ENCODE measurements at regions not wholly inside any gene's neighbourhood (a gene's known extent, or its start where the extent isn't known, plus 50 kb on each side); places are given as distances from the start of the nearest gene placed in this dataset.

DNA sequence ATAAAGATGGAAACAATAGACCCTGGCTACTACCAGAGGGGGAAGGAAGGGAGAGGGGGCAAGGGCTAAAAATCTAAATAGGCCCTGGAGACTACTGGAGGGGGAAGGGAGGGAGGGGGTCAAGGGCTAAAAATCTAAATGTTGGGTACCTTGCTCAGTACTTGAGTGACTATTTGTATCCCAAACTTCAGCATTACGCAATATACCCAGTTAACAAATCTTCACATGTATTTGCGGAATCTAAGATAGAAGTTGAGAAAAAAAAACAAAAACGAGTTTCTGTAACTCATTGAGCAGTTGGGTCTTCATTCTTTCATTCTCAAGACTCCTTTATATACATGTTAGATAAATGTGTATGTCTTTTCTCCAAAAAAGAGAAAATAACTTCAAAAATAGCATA lies 537.4 kb downstream of the TAF11L14 start:
- Histone ChIP-seq H3K4me3 (no peak overlapping the region), H2AFZ (ENCODE audit: low read depth, low read length) (no peak overlapping the region), H3K79me2 (ENCODE audit: control insufficient read depth, insufficient read depth, low read length) (no peaks in the 10 kb centered on the region), H3K9ac (ENCODE audit: insufficient read depth in 1 of 2, low read depth in 2 of 2, low read length in 2 of 2) (no peak overlapping the region), H3K36me3 (ENCODE audit: control insufficient read depth, insufficient read depth, low read length) (no peaks in the 10 kb centered on the region), H3K4me1 (replicated peaks in 1 of 2; ENCODE audit: control insufficient read depth in 2 of 2, insufficient read depth in 2 of 2, low read length in 2 of 2) (no peaks in the 10 kb centered on the region), H4K20me1 (replicated peaks; ENCODE audit: control insufficient read depth, insufficient read depth, low read length) (no peaks in the 10 kb centered on the region), H3K27ac (ENCODE audit: extremely low read depth, low read depth, low read length) (no peak overlapping the region), H3K9me1 (ENCODE audit: control insufficient read depth, insufficient read depth, low read length) (no peaks in the 10 kb centered on the region), H3K9me3 (replicated peaks; ENCODE audit: control insufficient read depth, insufficient read depth, low read depth, low read length) (0 out of 2 replicates have a peak, but pooled peaks cover 3% of the 10 kb centered on the region), H3K4me2 (ENCODE audit: insufficient read depth, low read length) (no peak overlapping the region), H3K27me3 (ENCODE audit: control insufficient read depth in 2 of 2, insufficient read depth in 2 of 2, low read length in 2 of 2) (no peaks in the 10 kb centered on the region)
- CTCF ChIA-PET (ENCODE audit: low intra/inter-chr PET ratio) = no interaction called here
- no TSS peak for BruUV-seq (replicated peaks)
- intact Hi-C loops (cut with micrococcal nuclease) (no loop called here), in situ Hi-C loops (cut with MboI) (no loop called here)
- DNase-seq (ENCODE audit: extremely low read depth in 1 of 4, low spot score in 3 of 4) = no peak
- FAIRE-seq = no peak
- 0% methylated on average over 3 of the region's 3 CpGs for WGBS (ENCODE audit: insufficient coverage, low coverage, missing lambda C conversion rate)
- TF ChIP-seq PHF8 (IDR thresholded peaks at IDR 0.05; ENCODE audit: borderline replicate concordance, low read length) = no peak
- TF ChIP-seq LARP7 (IDR thresholded peaks at IDR 0.05) = no peak
- no peak for TF ChIP-seq YBX1 (IDR thresholded peaks at IDR 0.05)
- no peak for TF ChIP-seq RBM15 (IDR thresholded peaks at IDR 0.05; ENCODE audit: insufficient read depth, low read length)
- no peak for TF ChIP-seq ZNF408 (CRISPR knock-in tag; IDR thresholded peaks at IDR 0.05; ENCODE audit: low read depth)
- TF ChIP-seq, protein P1, sequence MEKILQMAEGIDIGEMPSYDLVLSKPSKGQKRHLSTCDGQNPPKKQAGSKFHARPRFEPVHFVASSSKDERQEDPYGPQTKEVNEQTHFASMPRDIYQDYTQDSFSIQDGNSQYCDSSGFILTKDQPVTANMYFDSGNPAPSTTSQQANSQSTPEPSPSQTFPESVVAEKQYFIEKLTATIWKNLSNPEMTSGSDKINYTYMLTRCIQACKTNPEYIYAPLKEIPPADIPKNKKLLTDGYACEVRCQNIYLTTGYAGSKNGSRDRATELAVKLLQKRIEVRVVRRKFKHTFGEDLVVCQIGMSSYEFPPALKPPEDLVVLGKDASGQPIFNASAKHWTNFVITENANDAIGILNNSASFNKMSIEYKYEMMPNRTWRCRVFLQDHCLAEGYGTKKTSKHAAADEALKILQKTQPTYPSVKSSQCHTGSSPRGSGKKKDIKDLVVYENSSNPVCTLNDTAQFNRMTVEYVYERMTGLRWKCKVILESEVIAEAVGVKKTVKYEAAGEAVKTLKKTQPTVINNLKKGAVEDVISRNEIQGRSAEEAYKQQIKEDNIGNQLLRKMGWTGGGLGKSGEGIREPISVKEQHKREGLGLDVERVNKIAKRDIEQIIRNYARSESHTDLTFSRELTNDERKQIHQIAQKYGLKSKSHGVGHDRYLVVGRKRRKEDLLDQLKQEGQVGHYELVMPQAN (IDR thresholded peaks at IDR 0.05; ENCODE audit: borderline replicate concordance) = no peak
- TF ChIP-seq BRCA1 (IDR thresholded peaks at IDR 0.05) = no peak
- TF ChIP-seq BRCA1 (CRISPR knock-in tag; IDR thresholded peaks at IDR 0.05) = no peak
- TF ChIP-seq SETDB1 (IDR thresholded peaks at IDR 0.05; ENCODE audit: low read length) = no peak
- TF ChIP-seq, protein P2, sequence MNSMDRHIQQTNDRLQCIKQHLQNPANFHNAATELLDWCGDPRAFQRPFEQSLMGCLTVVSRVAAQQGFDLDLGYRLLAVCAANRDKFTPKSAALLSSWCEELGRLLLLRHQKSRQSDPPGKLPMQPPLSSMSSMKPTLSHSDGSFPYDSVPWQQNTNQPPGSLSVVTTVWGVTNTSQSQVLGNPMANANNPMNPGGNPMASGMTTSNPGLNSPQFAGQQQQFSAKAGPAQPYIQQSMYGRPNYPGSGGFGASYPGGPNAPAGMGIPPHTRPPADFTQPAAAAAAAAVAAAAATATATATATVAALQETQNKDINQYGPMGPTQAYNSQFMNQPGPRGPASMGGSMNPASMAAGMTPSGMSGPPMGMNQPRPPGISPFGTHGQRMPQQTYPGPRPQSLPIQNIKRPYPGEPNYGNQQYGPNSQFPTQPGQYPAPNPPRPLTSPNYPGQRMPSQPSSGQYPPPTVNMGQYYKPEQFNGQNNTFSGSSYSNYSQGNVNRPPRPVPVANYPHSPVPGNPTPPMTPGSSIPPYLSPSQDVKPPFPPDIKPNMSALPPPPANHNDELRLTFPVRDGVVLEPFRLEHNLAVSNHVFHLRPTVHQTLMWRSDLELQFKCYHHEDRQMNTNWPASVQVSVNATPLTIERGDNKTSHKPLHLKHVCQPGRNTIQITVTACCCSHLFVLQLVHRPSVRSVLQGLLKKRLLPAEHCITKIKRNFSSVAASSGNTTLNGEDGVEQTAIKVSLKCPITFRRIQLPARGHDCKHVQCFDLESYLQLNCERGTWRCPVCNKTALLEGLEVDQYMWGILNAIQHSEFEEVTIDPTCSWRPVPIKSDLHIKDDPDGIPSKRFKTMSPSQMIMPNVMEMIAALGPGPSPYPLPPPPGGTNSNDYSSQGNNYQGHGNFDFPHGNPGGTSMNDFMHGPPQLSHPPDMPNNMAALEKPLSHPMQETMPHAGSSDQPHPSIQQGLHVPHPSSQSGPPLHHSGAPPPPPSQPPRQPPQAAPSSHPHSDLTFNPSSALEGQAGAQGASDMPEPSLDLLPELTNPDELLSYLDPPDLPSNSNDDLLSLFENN (IDR thresholded peaks at IDR 0.05; ENCODE audit: low read depth in 2 of 2, low read length in 2 of 2) = no peak
- no peak for TF ChIP-seq SREBF2 (CRISPR knock-in tag; IDR thresholded peaks at IDR 0.05)
- TF ChIP-seq GATA2 (CRISPR knock-in tag; IDR thresholded peaks at IDR 0.05) = no peak
- TF ChIP-seq NFIC (IDR thresholded peaks at IDR 0.05) = no peak
- TF ChIP-seq SRF (CRISPR knock-in tag; IDR thresholded peaks at IDR 0.05) = no peak
- peak; percentile 53; the same call in 1 of the 2 replicates for TF ChIP-seq CEBPB (tag; IDR thresholded peaks at IDR 0.05)
- TF ChIP-seq NFYB (IDR thresholded peaks at IDR 0.05; ENCODE audit: extremely low read depth, insufficient read length) = no peak
- TF ChIP-seq CEBPG (CRISPR knock-in tag; IDR thresholded peaks at IDR 0.05) = no peak
- peak; percentile 14 to 83; a peak in 2 of 4 replicates for TF ChIP-seq CEBPG (tag; conservative IDR thresholded peaks at IDR 0.05 in 1 of 2, IDR thresholded peaks at IDR 0.05 in 1 of 2)
- ATAC-seq = no peak
- POLR2A ChIA-PET = no interaction called here
